ENCODE measurements at regions not wholly inside any gene's neighbourhood (a gene's known extent, or its start where the extent isn't known, plus 50 kb on each side); places are given as distances from the start of the nearest gene placed in this dataset.
"Not testable (repeated sequence)": the region's sequence is repeated elsewhere in the genome, so short reads cannot be mapped to it uniquely, and the experiment has no call there.

DNA sequence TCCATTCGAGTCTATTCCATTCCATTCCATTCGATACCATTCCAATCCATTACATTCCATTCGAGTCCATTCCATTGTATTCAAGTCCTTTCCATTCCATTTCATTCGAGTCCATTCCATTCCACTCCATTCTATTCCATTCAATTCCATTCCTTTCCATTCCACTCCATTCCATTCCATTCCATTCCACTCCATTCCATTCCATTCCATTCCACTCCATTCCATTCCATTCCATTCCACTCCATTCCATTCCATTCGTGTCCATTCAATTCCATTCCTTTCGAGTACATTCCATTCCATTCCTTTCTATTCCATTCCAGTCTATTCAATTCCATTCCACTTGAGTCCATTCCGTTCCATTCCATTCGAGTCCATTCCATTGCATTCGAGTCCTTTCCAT lies 4805.2 kb upstream of the OR11H1 start:
- H3K27ac Mint-ChIP-seq; DNase-seq; ATAC-seq (ENCODE audit: low read depth in 2 of 2); H3K27me3 Mint-ChIP-seq: not testable (repeated sequence)
- H3K9me3 Mint-ChIP-seq, result peaks cover 64 to 95% (median 91%) of the 10 kb centered on the region in 7 donors
- peak overlapping the region in 1 of 8 donors; percentile 17 for H3K4me3 Mint-ChIP-seq
- peaks cover 9 to 92% of the 10 kb centered on the region in 2 donors for H3K36me3 Mint-ChIP-seq
- H3K4me1 Mint-ChIP-seq, result peaks cover 0 to 29% (median 0%) of the 10 kb centered on the region in 3 donors

DNA sequence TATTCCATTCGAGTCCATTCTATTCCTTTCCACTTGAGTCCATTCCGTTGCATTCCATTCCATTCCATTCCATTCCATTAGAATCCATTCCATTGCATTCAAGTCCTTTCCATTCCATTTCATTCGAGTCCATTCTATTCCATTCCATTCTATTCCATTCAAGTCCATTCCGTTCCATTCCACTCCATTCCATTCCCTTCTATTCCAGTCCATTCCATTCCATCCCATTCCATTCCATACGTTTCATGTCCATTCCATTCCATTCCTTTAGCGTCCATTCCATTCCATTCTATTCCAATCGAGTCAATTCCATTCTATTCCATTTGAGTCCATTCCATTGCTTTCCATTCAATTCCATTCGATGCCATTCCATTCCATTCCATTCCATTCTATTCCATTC lies 4804.0 kb upstream of the OR11H1 start:
- not testable (repeated sequence) for ATAC-seq (ENCODE audit: low read depth in 2 of 2); H3K4me3 Mint-ChIP-seq; H3K27me3 Mint-ChIP-seq; DNase-seq; H3K27ac Mint-ChIP-seq
- Mint-ChIP-seq H3K4me1 (peaks cover 0 to 40% (median 0%) of the 10 kb centered on the region in 3 donors), H3K9me3 (peaks cover 71 to 96% (median 91%) of the 10 kb centered on the region in 7 donors), H3K36me3 (peaks cover 20 to 92% of the 10 kb centered on the region in 2 donors)

DNA sequence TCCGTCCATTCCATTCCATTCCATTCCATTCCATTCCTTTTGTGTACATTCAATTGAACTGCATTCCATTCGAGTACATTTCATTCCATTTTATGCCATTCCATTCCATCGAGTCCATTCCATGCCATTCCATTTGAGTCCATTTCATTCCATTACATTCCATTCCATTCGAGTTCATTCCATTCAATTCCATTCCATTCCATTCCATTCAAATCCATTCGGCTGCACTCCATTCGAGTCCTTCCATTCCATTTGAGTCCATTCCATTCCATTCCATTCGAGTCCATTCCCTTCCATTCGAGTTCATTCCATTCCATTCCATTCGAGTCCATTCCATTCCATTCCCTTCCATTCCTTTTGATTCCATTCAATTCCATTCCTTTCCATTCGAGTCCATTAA lies 4800.6 kb upstream of the OR11H1 start:
- Mint-ChIP-seq H3K27me3 (no peaks in the 10 kb centered on the region), H3K4me3 (no peak overlapping the region), H3K9me3 (peaks cover 76 to 90% (median 80%) of the 10 kb centered on the region in 7 donors), H3K36me3 (peaks cover 14 to 81% of the 10 kb centered on the region in 2 donors), H3K27ac (no peak overlapping the region), H3K4me1 (peaks cover 0 to 39% (median 0%) of the 10 kb centered on the region in 3 donors)
- DNase-seq (no peak), ATAC-seq (ENCODE audit: low read depth in 2 of 2) (no peak)

DNA sequence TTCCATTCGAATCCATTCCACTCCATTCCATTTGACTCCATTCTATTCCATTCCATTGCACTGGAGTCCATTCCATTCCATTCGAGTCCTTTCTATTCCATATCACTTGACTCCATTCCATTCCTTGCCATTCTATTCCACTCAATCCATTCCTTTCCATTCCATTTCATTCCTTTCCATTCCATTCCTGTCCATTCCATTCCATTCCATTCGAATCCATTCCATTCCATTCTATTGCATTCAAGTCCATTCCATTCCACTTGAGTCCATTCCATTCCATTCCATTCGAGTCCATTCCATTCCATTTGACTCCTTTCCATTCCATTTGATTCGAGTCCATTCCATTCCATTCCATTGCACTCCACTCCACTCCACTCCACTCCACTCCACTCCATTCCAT lies 4798.0 kb upstream of the OR11H1 start:
- ATAC-seq (ENCODE audit: low read depth in 2 of 2); DNase-seq; H3K4me3 Mint-ChIP-seq; H3K27ac Mint-ChIP-seq; H3K27me3 Mint-ChIP-seq: not testable (repeated sequence)
- Mint-ChIP-seq H3K4me1 (peaks cover 0 to 29% (median 0%) of the 10 kb centered on the region in 3 donors), H3K36me3 (peaks cover 14 to 60% of the 10 kb centered on the region in 2 donors), H3K9me3 (peaks cover 57 to 74% (median 64%) of the 10 kb centered on the region in 7 donors)

DNA sequence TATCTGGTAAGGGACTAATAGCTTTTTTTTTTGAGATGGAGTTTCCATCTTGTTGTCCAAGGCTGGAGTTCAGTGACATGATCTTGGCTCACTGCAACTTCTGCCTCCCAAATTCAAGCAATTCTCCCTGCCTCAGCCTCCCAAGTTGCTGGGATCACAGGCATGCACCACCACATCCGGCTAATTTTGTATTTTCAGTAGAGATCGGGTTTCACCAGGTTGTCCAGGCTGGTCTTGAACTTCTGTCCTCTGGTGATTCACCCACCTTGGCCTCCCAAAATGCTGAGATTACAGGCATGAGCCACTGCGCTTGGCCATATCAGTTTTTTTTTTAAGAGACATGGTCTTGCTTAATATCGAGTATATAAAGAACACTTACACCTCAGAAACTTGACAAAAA lies 4797.3 kb upstream of the OR11H1 start:
- ATAC-seq (ENCODE audit: low read depth in 2 of 2); H3K4me3 Mint-ChIP-seq; H3K27ac Mint-ChIP-seq; DNase-seq; H3K27me3 Mint-ChIP-seq: not testable (repeated sequence)
- Mint-ChIP-seq H3K4me1 (peaks cover 0 to 29% (median 0%) of the 10 kb centered on the region in 3 donors), H3K36me3 (peaks cover 14 to 54% of the 10 kb centered on the region in 2 donors), H3K9me3 (peaks cover 51 to 72% (median 66%) of the 10 kb centered on the region in 7 donors)

DNA sequence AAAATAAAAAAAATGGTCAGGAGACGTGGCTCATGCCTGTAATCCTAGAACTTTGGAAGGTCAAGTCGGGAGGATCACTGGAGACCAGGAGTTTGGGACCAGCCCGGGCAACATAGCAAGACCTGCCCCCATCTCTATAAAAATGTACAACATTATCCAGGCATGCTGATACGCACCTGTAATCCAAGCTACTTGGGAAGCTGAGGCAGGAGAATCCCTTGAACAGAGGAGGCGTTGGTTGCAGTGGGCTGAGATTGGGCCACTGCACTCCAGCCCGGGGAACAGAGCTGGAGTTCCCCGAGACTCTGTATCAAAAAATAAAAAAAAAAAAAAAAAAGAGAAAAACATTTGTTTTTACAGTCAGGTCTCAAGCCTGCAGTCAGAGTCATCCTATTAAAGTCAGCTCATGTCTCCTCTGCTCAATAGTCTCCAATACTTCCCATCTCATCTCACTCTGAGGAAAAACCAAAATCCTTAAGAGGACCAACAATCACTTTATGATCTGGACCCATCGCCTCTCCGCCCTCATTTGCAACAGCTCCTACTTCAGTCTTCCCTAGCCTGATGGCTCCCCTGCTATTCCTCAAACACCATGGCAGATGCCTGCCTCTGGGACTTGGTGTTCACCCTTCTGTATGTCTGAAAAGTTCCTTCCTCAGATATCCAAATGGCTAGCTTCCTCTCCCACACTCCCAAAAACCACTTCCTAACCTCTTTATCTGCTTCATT lies 4796.6 kb upstream of the OR11H1 start:
- H3K27ac Mint-ChIP-seq; DNase-seq; H3K4me3 Mint-ChIP-seq; ATAC-seq (ENCODE audit: low read depth in 2 of 2); H3K27me3 Mint-ChIP-seq: not testable (repeated sequence)
- Mint-ChIP-seq H3K4me1 (peaks cover 0 to 29% (median 0%) of the 10 kb centered on the region in 3 donors), H3K36me3 (peaks cover 14 to 49% of the 10 kb centered on the region in 2 donors), H3K9me3 (peaks cover 45 to 68% (median 61%) of the 10 kb centered on the region in 7 donors)

DNA sequence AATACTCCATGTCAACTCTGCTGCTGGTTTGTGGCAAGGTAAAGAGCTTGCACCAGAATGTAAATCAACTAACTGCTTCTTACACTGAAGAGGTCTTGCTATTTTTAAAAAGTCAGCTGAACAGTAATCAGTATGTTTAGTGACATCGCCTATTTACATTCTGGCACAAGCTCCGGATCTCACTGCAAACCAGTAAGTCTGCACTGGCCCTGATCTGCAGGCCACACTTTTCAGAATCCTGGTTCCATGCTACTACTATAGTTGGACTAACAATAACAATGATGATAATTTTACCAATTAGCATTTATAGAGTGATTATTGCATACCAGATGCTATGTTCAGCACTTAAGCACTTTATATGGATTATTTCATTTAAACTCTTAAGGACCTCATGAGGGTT lies 4792.9 kb upstream of the OR11H1 start:
- DNase-seq; H3K27ac Mint-ChIP-seq; H3K4me3 Mint-ChIP-seq; H3K4me1 Mint-ChIP-seq; ATAC-seq (ENCODE audit: low read depth in 2 of 2); H3K27me3 Mint-ChIP-seq: not testable (repeated sequence)
- H3K9me3 Mint-ChIP-seq, result peaks cover 28 to 67% (median 50%) of the 10 kb centered on the region in 7 donors
- H3K36me3 Mint-ChIP-seq, result peaks cover 0 to 20% of the 10 kb centered on the region in 2 donors

DNA sequence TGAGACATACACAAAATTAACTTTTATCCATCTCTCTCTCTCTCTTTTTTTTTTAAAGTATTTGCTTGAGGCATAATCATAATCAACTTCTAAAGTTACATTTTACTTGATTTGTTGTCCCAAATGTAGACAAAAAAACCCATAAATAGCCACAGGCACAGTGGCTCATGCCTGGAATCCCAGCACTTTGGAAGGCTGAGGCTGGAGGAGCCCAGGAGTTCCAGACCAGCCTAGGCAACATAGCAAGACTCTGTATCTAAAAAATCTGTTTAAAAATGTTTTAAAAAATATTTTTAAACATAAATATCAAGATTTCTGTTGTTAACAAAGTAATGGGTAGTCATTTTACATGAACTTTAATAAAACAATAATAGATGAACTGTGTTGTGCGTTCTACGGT lies 4791.1 kb upstream of the OR11H1 start:
- H3K9me3 Mint-ChIP-seq, result peaks cover 29 to 63% (median 47%) of the 10 kb centered on the region in 7 donors
- ATAC-seq (ENCODE audit: low read depth in 2 of 2); H3K27ac Mint-ChIP-seq; H3K27me3 Mint-ChIP-seq; DNase-seq; H3K4me3 Mint-ChIP-seq; H3K4me1 Mint-ChIP-seq: not testable (repeated sequence)
- H3K36me3 Mint-ChIP-seq, result peaks cover 0 to 11% of the 10 kb centered on the region in 2 donors

DNA sequence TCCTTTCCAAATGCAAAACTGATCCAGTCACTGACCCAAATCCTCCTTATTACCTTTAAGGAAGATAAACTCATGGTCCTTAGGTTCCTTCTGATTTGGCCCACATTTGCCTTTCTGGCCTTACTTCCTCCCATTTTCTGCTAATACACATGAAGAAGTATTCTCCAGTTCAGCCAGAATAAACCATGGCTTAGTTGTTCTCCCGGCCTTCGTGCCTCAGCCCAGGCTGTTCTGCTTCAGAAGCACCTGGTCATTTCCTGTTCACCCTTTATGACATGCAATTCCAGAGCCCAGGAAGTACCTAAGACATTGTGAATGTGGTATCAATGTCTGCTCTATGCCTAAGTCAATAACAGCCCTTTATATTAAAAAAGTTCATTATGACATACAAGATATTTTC lies 4790.1 kb upstream of the OR11H1 start:
- peaks cover 30 to 59% (median 48%) of the 10 kb centered on the region in 7 donors for H3K9me3 Mint-ChIP-seq
- not testable (repeated sequence) for H3K4me1 Mint-ChIP-seq; H3K4me3 Mint-ChIP-seq; H3K27me3 Mint-ChIP-seq; H3K27ac Mint-ChIP-seq; ATAC-seq (ENCODE audit: low read depth in 2 of 2); DNase-seq
- H3K36me3 Mint-ChIP-seq, result peaks cover 0 to 13% of the 10 kb centered on the region in 2 donors

DNA sequence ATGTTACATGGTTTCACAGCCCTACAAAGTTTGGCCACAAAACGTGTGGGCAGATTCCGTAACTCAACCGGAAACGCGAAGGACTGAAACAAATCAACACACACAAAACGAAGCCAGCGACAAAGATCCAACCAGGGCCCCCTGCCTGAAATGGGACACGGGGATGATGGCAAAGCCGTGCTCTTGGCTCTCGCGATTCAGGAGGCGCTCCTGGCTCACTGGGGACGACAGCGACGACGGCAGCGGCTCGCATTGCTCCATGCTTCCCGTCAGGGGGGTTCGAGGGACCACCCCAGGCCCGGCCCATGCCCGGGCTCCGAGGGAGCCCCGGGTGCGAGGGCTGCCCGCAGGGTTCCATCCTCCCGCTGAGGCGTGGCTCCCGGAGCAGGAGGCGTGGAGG lies 4786.8 kb upstream of the OR11H1 start:
- no peak overlapping the region for H3K27ac Mint-ChIP-seq
- H3K36me3 Mint-ChIP-seq, result peaks cover 4 to 18% of the 10 kb centered on the region in 2 donors
- peaks cover 34 to 66% (median 54%) of the 10 kb centered on the region in 7 donors for H3K9me3 Mint-ChIP-seq
- ATAC-seq (ENCODE audit: low read depth in 2 of 2) (no peak), DNase-seq (no peak)
- no peak overlapping the region for H3K4me3 Mint-ChIP-seq
- no peaks in the 10 kb centered on the region for H3K27me3 Mint-ChIP-seq
- no peaks in the 10 kb centered on the region for H3K4me1 Mint-ChIP-seq

DNA sequence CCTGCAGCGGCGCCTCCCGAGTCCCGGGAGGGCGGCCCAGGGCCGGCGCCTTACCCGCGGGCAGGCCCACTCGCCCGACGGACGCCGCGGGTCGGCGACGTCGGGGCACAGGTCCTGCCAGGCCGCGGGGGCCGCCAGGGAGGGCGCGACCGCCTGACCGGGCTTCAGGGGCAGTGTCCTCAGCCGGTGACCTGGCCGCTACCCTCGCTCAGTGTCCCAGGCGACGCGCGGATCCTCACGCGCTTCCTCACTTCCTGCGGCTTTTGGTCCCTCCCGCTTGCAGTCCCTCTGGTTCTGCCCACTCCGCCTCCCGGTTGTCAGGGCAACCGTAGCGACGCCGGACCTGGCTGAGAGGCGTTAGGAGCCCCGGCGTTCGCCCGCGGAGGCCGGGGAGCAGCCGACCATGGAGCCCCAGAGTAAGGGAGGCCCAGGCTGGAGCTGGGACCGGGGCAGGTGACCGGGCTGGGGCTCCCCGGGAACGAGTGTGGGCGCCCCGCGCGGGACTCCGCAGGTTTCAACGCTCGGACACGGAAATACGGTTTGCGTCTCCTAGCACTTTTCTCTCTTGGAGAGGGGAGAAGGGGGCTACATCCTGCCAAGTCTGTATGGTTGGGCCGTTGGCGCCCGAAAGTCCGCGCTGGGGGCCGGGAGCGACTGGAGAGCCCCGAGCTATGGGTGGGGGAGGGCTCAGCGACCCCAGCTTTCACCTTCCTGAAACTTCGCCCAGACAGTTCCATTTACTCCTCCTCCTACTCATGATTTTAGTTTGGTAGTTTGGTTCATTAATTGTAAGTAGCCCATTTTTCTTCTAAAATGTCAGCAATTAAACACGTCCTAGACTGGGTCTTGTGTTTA lies 4786.0 kb upstream of the OR11H1 start:
- peaks cover 38 to 68% (median 55%) of the 10 kb centered on the region in 7 donors for H3K9me3 Mint-ChIP-seq
- H3K27me3 Mint-ChIP-seq, H3K27ac Mint-ChIP-seq, DNase-seq, H3K4me1 Mint-ChIP-seq, H3K4me3 Mint-ChIP-seq: not testable (repeated sequence)
- peaks cover 4 to 18% of the 10 kb centered on the region in 2 donors for H3K36me3 Mint-ChIP-seq
- ATAC-seq (ENCODE audit: low read depth in 2 of 2), result peak in 1 of 2 donors; percentile 11

DNA sequence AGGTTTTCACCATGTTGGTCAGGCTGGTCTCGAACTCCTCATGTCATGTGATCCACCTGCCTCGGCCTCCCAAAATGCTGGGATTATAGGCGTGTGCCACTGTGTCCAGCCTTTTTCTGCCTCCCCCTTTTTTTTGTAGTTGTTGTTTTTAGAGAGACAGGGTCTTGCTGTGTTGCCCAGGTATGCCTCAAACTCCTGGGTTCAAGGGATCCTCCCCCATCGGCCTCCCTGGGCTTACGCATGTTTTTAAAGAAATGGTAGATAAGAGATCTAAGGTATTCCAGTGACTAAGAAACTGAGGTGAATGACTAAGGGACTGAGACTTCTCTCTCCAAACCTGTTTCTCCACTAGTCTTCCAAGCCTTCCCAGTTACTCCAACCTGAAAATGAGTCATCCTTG lies 4781.6 kb upstream of the OR11H1 start:
- not testable (repeated sequence) for H3K4me3 Mint-ChIP-seq; H3K4me1 Mint-ChIP-seq; H3K27me3 Mint-ChIP-seq; ATAC-seq (ENCODE audit: low read depth in 2 of 2); H3K27ac Mint-ChIP-seq; DNase-seq; H3K36me3 Mint-ChIP-seq
- peaks cover 16 to 51% (median 45%) of the 10 kb centered on the region in 7 donors for H3K9me3 Mint-ChIP-seq

DNA sequence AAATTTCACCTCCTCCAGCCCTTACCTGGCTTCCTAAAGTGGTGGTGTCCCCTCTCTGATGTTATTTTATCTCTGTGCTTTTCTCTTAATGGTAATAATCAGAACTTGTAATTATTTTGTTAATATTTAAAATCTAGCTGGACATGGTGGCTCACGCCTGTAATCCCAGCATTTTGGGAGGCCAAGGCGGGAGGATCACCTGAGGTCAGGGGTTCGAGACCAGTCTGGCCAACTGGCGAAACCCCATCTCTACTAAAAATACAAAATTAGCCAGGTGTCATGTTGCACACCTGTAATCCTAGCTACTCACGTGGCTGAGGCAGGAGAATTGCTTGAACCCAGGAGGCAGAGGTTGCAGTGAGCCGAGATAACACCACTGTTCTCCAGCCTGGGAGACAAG lies 4780.8 kb upstream of the OR11H1 start:
- DNase-seq; H3K27me3 Mint-ChIP-seq; H3K4me1 Mint-ChIP-seq; H3K4me3 Mint-ChIP-seq; ATAC-seq (ENCODE audit: low read depth in 2 of 2); H3K27ac Mint-ChIP-seq; H3K36me3 Mint-ChIP-seq: not testable (repeated sequence)
- peaks cover 19 to 55% (median 45%) of the 10 kb centered on the region in 7 donors for H3K9me3 Mint-ChIP-seq
